ENCODE measurements at regions not wholly inside any gene's neighbourhood (a gene's known extent, or its start where the extent isn't known, plus 50 kb on each side); places are given as distances from the start of the nearest gene placed in this dataset.
"Not testable (repeated sequence)": the region's sequence is repeated elsewhere in the genome, so short reads cannot be mapped to it uniquely, and the experiment has no call there.

DNA sequence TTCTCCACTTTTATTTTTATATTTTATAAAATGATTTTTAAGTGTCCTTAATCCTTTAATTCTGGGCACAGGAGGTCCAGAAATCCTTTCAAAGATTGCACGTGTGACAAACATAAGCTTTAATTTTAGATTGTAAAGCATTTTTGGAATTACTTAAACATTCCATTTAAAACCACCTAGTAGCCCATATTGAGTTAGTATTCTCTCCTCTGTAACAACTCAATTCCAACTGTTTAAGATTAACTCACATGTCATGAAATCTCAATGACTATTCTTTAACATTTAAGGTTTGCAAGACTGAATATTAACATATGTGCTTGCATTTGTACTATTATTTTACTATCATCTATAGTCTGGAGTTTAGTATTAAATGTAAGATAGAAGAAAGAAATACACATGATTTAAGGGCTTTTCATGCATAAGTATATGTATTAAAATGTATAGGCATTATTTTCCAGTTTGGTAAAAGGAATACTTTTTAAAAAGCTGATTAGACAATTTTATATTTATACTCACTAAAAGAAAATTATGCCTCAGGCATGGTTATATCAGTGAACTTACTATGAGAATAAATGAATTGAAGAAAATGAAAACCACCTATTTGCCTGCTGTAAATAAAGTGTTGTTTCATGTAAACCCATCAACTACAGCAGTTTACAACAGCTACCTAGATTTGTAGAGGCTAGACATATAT, 776.9 kb downstream of the SLC6A15 start:
- Mint-ChIP-seq H3K36me3 (no peaks in the 10 kb centered on the region), H3K4me3 (no peak overlapping the region), H3K27ac (no peak overlapping the region), H3K9me3 (peaks cover 8% of the 10 kb centered on the region), H3K4me1 (no peaks in the 10 kb centered on the region)
- ATAC-seq (no peak), DNase-seq (ENCODE audit: low spot score in 2 of 2) (no peak)

DNA sequence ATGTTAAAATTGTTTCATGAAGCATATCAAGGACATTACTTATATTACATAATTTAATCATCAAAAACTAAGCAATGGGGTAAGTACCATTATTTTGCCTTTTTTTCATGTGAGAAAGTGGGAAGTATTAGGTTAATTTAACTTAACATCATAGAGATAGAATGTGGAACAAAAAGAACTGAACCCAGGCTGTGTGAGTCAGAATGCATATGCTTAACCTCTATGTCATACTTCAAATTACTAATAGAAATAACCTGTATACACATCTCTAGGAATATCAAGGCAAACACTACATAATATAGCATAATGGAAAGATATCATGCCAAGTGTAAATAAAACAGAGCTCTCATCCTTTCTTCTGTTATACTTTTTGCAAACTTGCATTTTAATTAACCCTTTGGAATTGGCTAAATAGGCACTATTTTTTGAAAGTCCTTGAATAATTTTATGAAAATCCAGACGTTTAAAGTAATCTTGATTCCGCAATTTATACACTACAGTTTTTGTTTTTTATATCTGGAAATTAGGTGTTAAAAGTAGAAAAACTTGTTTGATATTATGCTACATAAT, 777.7 kb downstream of the SLC6A15 start:
- Mint-ChIP-seq H3K9me3 (peaks cover 3% of the 10 kb centered on the region), H3K36me3 (no peaks in the 10 kb centered on the region), H3K4me1 (no peaks in the 10 kb centered on the region), H3K4me3 (no peak overlapping the region), H3K27ac (no peak overlapping the region)
- ATAC-seq (no peak), DNase-seq (ENCODE audit: low spot score in 2 of 2) (no peak)

DNA sequence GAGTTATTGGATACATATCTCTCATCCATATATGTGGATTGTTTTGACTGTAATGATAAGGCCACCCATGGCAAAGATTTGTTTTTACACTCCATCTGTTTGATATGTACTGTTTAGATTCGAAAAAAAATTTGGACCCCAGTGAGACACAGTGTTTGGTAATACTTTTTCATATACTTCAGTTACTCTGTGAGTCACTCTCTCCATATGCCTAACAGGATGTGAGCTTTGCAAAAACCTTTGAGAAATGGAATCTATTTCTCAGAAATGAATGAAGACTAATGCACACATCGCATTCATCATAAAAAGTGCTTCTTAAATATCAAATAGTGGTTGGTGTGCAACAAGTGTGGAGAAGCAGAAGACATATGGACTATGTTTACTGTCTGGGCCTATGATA, 781.5 kb downstream of the SLC6A15 start:
- peaks cover 6% of the 10 kb centered on the region for H3K9me3 Mint-ChIP-seq
- no peak overlapping the region for H3K27ac Mint-ChIP-seq
- DNase-seq (ENCODE audit: low spot score in 2 of 2) = no peak
- no peaks in the 10 kb centered on the region for H3K36me3 Mint-ChIP-seq
- H3K4me1 Mint-ChIP-seq = no peaks in the 10 kb centered on the region
- ATAC-seq = no peak
- H3K4me3 Mint-ChIP-seq = no peak overlapping the region

DNA sequence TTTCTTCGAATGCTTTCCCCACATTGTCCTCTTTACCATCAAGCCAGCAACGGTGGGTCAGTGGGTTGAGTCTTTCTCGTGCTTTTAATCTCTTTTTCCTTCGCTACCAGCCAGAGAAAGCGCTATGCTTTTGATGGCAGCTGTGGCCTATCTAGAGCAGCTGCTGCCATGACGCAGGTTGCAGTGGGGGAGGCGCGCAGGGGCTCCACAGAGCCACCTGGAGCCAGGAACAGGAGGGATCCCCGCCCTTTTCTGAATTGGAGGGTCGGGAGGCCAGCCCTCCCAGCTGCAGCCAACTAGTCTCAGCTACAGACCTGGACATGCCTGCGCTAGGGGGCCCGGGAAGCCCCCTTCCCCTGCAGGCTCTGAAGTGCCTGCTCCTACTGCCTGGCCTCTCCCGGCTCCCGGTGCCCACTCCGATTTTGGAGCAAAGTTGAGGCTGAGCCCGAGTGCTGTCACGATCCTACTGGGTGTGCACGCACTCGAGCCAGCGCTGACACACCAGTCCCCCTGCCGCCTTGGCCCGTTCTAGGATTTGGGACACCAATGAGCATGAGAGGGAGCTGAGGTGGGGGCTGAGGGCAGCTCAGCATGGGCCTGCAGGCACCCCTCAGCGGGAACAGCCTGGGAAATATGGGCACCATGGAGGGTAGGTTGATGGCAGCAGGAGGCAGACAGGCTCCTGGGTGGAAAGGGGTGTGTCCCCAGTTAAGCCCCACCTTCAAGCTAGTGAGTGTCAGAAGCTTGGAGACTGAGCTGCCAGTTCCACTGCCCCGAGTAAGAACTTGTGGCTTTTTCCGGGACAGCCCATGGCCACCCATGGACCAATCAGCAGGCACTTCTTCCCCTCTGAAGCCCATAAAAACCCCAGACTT, 784.2 kb downstream of the SLC6A15 start:
- Mint-ChIP-seq H3K36me3 (no peaks in the 10 kb centered on the region), H3K4me3 (no peak overlapping the region), H3K4me1 (no peaks in the 10 kb centered on the region), H3K27ac (no peak overlapping the region), H3K9me3 (peaks cover 4% of the 10 kb centered on the region)
- DNase-seq (ENCODE audit: low spot score in 2 of 2) = no peak
- no peak for ATAC-seq

DNA sequence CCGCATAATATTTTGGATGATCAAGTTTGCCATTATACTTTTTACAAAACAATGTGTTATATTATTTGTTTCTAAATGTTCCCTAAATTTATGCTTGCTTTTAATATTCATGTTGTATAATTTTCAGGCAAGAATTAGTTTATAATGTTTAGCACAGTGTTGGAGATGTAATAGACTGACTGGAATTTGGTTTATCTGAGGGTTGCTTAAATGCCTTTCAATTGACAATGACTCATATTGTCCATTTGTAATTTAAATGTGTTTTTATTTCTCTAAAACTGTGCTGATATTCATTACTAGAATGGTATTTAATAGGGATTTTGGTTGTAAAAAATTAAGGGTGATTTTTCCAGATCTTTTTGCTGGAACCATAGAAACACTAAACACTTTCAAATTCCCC, 788.4 kb downstream of the SLC6A15 start:
- Mint-ChIP-seq H3K9me3 (peaks cover 8% of the 10 kb centered on the region), H3K4me3 (no peak overlapping the region), H3K4me1 (no peaks in the 10 kb centered on the region), H3K27ac (no peak overlapping the region), H3K36me3 (no peaks in the 10 kb centered on the region)
- no peak for ATAC-seq
- no peak for DNase-seq (ENCODE audit: low spot score in 2 of 2)

DNA sequence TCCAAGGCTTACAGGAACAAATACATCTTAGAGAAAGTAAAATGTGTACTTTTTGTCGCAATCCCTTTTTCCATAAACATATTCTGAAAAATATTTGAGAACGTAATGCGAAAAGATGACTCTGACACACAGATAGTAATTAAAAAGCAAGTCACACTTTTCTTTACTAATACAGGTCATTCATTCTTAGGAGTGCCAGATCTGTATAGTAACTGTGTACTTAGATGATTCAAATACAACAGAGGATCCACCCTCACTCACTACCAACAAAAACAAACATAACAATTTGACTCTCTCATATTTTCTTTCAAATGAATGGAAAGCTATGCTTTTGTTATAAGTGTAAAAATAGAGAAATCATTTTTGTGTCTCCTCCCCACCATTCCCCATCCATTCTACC, 795.4 kb downstream of the SLC6A15 start:
- Mint-ChIP-seq H3K9me3 (peaks cover 15% of the 10 kb centered on the region), H3K27ac (no peak overlapping the region), H3K36me3 (no peaks in the 10 kb centered on the region), H3K4me3 (no peak overlapping the region), H3K4me1 (no peaks in the 10 kb centered on the region)
- no peak for DNase-seq (ENCODE audit: low spot score in 2 of 2)
- no peak for ATAC-seq

DNA sequence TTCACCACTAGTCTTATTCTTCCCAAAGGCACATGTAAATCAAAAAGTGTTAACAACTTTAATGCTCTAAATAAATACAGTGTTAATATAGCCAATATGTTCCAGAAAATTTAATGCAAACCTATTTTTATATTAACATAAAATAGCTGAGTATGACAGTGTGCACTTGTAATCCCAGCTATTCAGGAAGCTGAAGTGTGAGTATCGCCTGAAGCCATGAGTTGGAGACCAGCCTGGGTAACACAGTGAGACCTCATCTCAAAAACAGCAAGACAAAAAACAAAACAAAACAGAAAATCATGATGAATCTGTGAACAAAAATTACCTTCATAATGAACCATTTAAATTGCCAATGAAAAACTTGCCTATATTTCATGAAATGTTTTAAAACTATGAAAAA, 798.9 kb downstream of the SLC6A15 start:
- peaks cover 5% of the 10 kb centered on the region for H3K9me3 Mint-ChIP-seq
- ATAC-seq (no peak), DNase-seq (ENCODE audit: low spot score in 2 of 2) (no peak)
- no peaks in the 10 kb centered on the region for H3K4me1 Mint-ChIP-seq
- no peak overlapping the region for H3K27ac Mint-ChIP-seq
- no peak overlapping the region for H3K4me3 Mint-ChIP-seq
- H3K36me3 Mint-ChIP-seq = no peaks in the 10 kb centered on the region

DNA sequence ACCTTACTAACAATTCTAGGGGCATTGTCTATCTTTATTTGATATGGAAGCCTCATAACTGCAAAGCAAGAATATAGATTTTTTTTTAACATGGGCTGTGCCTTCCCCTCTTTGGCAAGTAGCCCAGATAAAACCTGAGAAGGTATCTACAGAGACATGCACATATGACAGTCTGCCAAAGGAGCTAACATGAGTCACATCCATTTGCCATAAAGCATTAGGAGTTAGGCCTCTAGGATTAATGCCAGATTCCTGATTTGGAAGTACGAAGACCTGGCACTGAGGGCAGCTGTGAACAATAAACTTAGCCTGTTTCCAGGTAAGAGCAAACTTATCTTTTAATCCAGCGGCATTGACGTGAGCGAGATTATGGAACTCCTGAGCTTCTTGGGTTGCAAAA, 808.7 kb downstream of the SLC6A15 start:
- not testable (repeated sequence) for H3K27ac Mint-ChIP-seq; H3K36me3 Mint-ChIP-seq; H3K4me1 Mint-ChIP-seq; DNase-seq (ENCODE audit: low spot score in 2 of 2); H3K4me3 Mint-ChIP-seq; ATAC-seq
- peaks cover 30% of the 10 kb centered on the region for H3K9me3 Mint-ChIP-seq

DNA sequence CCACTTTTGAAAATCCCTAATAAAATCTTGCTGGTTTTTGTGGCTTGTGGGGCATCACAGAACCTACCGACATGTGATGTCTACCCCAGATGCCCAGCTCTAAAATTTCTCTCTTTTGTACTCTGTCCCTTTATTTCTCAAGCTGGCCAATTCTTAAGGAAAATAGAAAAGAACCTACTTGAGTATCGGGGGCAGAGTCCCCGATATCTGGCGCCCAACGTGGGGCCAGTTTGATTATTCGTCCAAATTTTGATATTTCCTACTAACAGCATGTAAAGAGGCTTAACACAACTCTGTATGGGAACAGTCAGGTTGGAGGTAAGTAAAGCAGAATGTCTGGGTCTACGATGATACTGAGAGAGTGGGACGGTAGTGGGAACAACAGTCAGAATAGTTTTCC, 810.6 kb downstream of the SLC6A15 start:
- ATAC-seq, H3K4me3 Mint-ChIP-seq: not testable (repeated sequence)

DNA sequence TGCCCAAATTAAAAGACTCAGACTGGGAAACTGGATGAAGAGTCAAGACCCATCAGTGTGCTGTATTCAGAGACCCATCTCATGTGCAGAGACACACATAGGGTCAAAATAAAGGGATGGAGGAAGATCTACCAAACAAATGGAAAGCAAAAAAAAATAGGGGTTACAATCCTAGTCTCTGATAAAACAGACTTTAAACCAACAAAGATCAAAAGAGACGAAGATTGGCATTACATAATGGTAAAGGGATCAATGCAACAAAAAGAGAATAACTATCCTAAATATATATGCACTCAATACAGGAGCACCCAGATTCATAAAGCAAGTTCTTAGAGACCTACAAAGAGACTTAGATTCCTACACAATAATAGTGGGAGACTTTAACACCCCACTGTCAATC, 813.0 kb downstream of the SLC6A15 start:
- not testable (repeated sequence) for DNase-seq (ENCODE audit: low spot score in 2 of 2); H3K4me3 Mint-ChIP-seq; H3K36me3 Mint-ChIP-seq; H3K4me1 Mint-ChIP-seq; ATAC-seq; H3K27ac Mint-ChIP-seq
- peaks cover 22% of the 10 kb centered on the region for H3K9me3 Mint-ChIP-seq

More for the DNA sequence above, 810.6 kb downstream of the SLC6A15 start:
- peaks cover 22% of the 10 kb centered on the region for H3K9me3 Mint-ChIP-seq
- not testable (repeated sequence) for DNase-seq (ENCODE audit: low spot score in 2 of 2); H3K4me1 Mint-ChIP-seq; H3K27ac Mint-ChIP-seq; H3K36me3 Mint-ChIP-seq

DNA sequence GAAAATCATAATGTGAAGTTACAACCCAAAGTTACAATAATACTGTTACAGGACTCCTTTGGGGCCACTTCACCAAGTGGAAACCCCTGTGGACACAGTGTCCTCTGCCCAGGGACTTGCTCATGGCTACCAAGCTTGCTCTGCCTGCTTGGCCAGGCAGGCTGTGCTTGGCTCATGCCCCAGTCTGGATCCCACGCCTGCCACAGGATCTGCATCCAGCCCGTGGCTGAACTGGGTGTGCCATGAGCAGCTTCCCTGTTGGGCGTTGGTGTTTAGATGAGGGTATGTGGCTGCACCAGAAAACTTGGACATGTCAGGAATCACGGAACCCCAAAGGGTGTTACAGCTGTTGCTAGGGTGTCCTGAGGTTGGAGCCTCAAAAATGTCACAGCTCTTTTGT, 820.9 kb downstream of the SLC6A15 start:
- no peaks in the 10 kb centered on the region for H3K4me1 Mint-ChIP-seq
- no peak overlapping the region for H3K4me3 Mint-ChIP-seq
- no peak for ATAC-seq
- H3K36me3 Mint-ChIP-seq = no peaks in the 10 kb centered on the region
- H3K27ac Mint-ChIP-seq = no peak overlapping the region
- DNase-seq (ENCODE audit: low spot score in 2 of 2) = no peak
- H3K9me3 Mint-ChIP-seq = peaks cover 10% of the 10 kb centered on the region

DNA sequence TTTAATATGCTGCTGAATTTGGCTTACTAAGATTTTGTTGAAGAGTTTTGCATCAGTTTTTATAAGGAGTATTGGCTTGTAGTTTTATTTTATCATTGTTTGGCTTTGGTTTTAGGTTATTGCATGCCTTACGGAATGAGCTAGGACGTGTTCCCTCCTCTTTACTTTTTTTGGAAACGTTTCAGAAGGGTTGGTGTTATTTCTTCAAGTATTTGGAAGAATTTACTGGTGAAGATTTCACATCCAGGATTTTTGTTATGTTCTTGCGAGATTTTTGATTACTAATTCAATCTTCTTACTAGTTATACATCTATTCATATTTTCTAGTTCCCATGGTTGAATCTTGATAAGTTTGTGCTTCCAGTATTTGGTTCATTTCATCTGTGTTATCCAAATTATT, 823.2 kb downstream of the SLC6A15 start:
- Mint-ChIP-seq H3K4me1 (no peaks in the 10 kb centered on the region), H3K4me3 (no peak overlapping the region), H3K27ac (no peak overlapping the region), H3K36me3 (no peaks in the 10 kb centered on the region), H3K9me3 (peaks cover 10% of the 10 kb centered on the region)
- DNase-seq (ENCODE audit: low spot score in 2 of 2) (no peak), ATAC-seq (no peak)

DNA sequence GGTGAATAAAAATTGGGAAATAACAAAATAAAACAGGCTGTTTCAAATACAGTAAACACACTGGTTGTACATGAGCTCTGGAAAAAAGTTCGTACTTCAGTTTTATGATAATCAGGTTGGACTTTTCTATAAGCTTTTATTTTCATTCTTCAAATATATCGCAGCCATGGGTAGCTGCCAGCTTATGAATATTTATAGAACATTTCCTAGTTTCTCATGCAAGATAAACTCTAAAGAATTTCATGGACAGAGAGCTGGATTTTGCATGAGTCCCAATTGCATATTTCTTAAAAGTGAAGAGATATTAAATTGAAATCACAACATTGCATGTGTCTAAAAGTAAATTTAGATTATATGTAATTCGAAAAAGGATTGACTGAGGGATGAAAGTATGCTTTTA, 827.6 kb downstream of the SLC6A15 start:
- Mint-ChIP-seq H3K27ac (no peak overlapping the region), H3K9me3 (peaks cover 5% of the 10 kb centered on the region), H3K4me1 (no peaks in the 10 kb centered on the region), H3K4me3 (no peak overlapping the region), H3K36me3 (no peaks in the 10 kb centered on the region)
- DNase-seq (ENCODE audit: low spot score in 2 of 2) (no peak), ATAC-seq (no peak)

DNA sequence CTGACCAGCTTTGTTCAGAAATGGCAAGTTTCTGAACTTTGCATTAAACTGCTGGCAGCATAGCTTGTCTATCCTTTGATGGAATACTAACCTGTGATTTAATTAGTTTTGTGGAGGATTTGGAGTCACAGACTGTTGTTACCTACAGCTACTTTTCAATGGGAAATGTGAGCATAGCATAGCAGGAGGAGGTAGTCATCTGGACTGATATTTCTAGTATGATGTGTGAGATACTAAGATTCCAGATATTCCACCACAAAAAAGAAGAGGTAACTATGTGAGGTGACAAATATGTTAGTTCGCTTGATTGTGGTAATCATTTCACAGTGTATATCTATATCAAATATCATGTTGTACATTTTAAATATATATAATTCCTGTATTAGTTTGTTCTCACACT, 833.0 kb downstream of the SLC6A15 start:
- no peak overlapping the region for H3K4me3 Mint-ChIP-seq
- H3K4me1 Mint-ChIP-seq = no peaks in the 10 kb centered on the region
- H3K27ac Mint-ChIP-seq = no peak overlapping the region
- no peak for ATAC-seq
- no peaks in the 10 kb centered on the region for H3K36me3 Mint-ChIP-seq
- DNase-seq (ENCODE audit: low spot score in 2 of 2) = no peak
- H3K9me3 Mint-ChIP-seq = peaks cover 10% of the 10 kb centered on the region

DNA sequence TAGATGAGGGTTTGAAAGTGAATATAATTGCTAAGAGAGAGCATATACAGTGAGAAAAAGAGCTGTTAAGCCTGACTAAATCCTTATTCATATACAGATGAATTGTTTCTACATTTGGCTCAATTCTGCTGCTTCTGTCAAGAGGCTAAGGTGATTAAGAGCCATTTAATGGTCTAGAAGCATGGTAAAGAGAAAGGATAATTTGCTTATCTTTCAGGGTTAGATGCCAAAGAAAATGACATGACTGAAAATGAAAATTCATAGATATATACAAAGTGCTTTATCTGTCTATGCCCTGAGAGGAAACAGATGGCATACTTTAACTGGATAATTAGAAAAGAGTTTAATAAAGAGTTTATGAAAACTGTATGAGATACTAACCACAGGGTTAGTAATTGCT, 834.9 kb downstream of the SLC6A15 start:
- no peaks in the 10 kb centered on the region for H3K4me1 Mint-ChIP-seq
- peaks cover 17% of the 10 kb centered on the region for H3K9me3 Mint-ChIP-seq
- ATAC-seq (no peak), DNase-seq (ENCODE audit: low spot score in 2 of 2) (no peak)
- no peak overlapping the region for H3K4me3 Mint-ChIP-seq
- H3K36me3 Mint-ChIP-seq = no peaks in the 10 kb centered on the region
- H3K27ac Mint-ChIP-seq = no peak overlapping the region

DNA sequence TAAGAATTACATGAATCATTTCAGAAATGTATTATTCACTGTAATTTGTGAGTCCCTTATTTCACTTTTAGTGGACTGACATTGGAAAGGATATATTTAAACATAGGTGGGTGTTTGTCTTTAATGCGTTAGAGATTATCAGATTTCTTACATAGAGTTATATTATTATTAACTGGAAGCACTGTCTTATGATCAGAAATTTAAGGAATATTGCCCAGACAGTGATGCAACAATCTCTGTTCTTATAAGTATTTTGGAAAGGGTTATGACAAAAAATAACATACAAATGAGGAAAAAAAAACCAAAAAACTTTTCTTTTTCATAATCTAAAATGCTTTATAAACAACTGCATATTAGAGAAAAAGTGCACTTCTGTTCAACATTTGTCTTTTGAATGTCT, 836.6 kb downstream of the SLC6A15 start:
- H3K9me3 Mint-ChIP-seq = peaks cover 17% of the 10 kb centered on the region
- no peak for ATAC-seq
- DNase-seq (ENCODE audit: low spot score in 2 of 2) = no peak
- no peak overlapping the region for H3K4me3 Mint-ChIP-seq
- H3K36me3 Mint-ChIP-seq = no peaks in the 10 kb centered on the region
- H3K27ac Mint-ChIP-seq = no peak overlapping the region
- H3K4me1 Mint-ChIP-seq = no peaks in the 10 kb centered on the region

All from stimulated activated effector memory CD8-positive, alpha-beta T cell treated with anti-CD3 and anti-CD28 coated beads, Interleukin-12 subunit alpha, Interleukin-12 subunit beta, amount 100 ng/mL, for 72 hours (primary cell).